Vagina (tissue), 2 donors: ENCODE measurements at regions not wholly inside any gene's neighbourhood (a gene's known extent, or its start where the extent isn't known, plus 50 kb on each side); places are given as distances from the start of the nearest gene placed in this dataset.

Source experiments
- DNase-seq, 2 donors: peaks; one replicate each; pipeline ENCODE4 v3.0.0-alpha.2; 2017; ENCODE audit errors: extremely low spot score in 2 of 2
- H3K27ac ChIP-seq: fragments of 200-600 bp; sonication (generic); one replicate; pipeline ENCODE4 v1.5.1; 2019
- H3K27me3 ChIP-seq: fragments of 200-600 bp; sonication (generic); one replicate; pipeline ENCODE4 v1.5.1; 2019
- H3K36me3 ChIP-seq, 2 donors: fragments of 200-600 bp; sonication (generic); one replicate each; pipeline ENCODE4 v1.5.1; 2017 to 2019
- H3K4me1 ChIP-seq: fragments of 200-600 bp; sonication (generic); one replicate; pipeline ENCODE4 v1.5.1; 2019
- H3K4me3 ChIP-seq, 2 donors: fragments of 200-600 bp; sonication (generic); 1 replicate in 1 of 2; 2 replicates in 1 of 2; pipeline ENCODE4 v1.5.1; 2016 to 2019
- H3K9me3 ChIP-seq: fragments of 200-600 bp; sonication (generic); one replicate; pipeline ENCODE4 v1.5.1; 2019
- POLR2A ChIP-seq, 2 donors: fragments of 450-650 bp; IDR thresholded peaks; one replicate each; pipeline ENCODE4 v1.6.1; 2017; ENCODE audit warnings: antibody characterized with exemption in 2 of 2, mild to moderate bottlenecking in 2 of 2, moderate library complexity in 2 of 2
- POLR2AphosphoS5 ChIP-seq, 2 donors: sonication (generic); formaldehyde crosslinking; IDR thresholded peaks; one replicate each; pipeline ENCODE4 v1.9.0; 2017; ENCODE audit warnings: antibody characterized with exemption in 2 of 2, mild to moderate bottlenecking in 2 of 2, low read depth in 1 of 2; ENCODE audit not compliant: insufficient read depth in 1 of 2
- intact Hi-C: fragments of 100-400 bp; cut with DNase I; formaldehyde crosslinking; loops from one replicate; pipeline ENCODE4 v1.15.1; 2023
- TF ChIP-seq, protein P1 (sequence below), 3 experiments: fragments of 450-650 bp in 2 of 3; fragments of 200-600 bp in 1 of 3; sonication (generic) in 1 of 3; IDR thresholded peaks; one replicate each; pipeline ENCODE4 v1.5.1; 2017 to 2019; ENCODE audit warnings: antibody characterized with exemption in 3 of 3, mild to moderate bottlenecking in 2 of 3, moderate library complexity in 2 of 3

DNA sequence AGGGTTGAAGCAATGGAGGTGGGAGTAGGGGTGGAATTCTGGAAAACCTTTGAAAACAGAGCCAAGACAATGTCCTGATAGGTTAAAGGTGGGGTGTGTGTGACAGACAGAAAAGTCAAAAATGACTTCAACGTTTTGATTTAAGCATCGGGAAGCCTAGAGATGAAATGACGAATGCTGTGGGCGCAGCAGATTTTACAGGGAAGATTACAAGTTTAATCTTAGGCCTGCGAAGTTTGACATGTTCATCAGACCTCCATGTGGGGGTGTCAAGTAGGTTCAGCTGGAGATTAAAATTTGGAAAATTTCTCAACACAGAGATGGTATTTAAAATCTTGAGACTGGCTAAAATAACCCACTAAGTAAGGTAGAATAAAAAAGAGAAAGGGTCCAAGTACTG is 453.3 kb downstream of the TXNL1 start:
- intact Hi-C loops = no loop called here
- H3K27me3 ChIP-seq = no peaks in the 10 kb centered on the region
- TF ChIP-seq POLR2A (IDR thresholded peaks at IDR 0.05) (no peak), POLR2AphosphoS5 (IDR thresholded peaks at IDR 0.05; ENCODE audit: insufficient read depth in 1 of 2, low read depth in 1 of 2) (no peak)
- TF ChIP-seq, protein P1, sequence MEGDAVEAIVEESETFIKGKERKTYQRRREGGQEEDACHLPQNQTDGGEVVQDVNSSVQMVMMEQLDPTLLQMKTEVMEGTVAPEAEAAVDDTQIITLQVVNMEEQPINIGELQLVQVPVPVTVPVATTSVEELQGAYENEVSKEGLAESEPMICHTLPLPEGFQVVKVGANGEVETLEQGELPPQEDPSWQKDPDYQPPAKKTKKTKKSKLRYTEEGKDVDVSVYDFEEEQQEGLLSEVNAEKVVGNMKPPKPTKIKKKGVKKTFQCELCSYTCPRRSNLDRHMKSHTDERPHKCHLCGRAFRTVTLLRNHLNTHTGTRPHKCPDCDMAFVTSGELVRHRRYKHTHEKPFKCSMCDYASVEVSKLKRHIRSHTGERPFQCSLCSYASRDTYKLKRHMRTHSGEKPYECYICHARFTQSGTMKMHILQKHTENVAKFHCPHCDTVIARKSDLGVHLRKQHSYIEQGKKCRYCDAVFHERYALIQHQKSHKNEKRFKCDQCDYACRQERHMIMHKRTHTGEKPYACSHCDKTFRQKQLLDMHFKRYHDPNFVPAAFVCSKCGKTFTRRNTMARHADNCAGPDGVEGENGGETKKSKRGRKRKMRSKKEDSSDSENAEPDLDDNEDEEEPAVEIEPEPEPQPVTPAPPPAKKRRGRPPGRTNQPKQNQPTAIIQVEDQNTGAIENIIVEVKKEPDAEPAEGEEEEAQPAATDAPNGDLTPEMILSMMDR (IDR thresholded peaks at IDR 0.05) = no peak
- H3K9me3 ChIP-seq = no peaks in the 10 kb centered on the region
- H3K4me1 ChIP-seq = no peaks in the 10 kb centered on the region
- H3K27ac ChIP-seq = no peak overlapping the region
- DNase-seq = no peak
- H3K4me3 ChIP-seq = no peak overlapping the region
- H3K36me3 ChIP-seq = no peaks in the 10 kb centered on the region

DNA sequence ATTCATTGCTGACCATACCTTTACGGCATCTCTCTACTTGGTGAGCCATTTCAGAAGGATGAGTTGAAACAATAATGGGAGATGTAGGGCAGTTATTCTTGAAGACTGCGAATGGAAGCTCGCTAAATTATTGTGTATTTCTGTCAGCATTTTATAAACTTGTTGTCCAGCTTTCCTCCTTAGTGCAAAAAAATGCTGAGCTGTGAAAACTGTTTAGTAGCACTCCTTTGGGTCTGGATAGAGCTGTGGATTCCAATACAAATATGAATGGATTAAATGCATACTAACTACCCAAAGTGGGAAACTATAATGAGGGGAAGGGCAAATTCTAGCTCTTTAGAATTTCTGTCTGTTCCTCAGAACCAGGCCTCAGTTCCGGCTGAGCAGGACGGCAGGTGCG is 461.6 kb downstream of the TXNL1 start:
- no peak for DNase-seq
- no peak for TF ChIP-seq POLR2AphosphoS5 (IDR thresholded peaks at IDR 0.05; ENCODE audit: insufficient read depth in 1 of 2, low read depth in 1 of 2)
- TF ChIP-seq, protein P1 (IDR thresholded peaks at IDR 0.05) = no peak
- Histone ChIP-seq H3K4me3 (no peak overlapping the region), H3K27ac (no peak overlapping the region), H3K27me3 (no peaks in the 10 kb centered on the region), H3K9me3 (no peaks in the 10 kb centered on the region), H3K4me1 (no peaks in the 10 kb centered on the region), H3K36me3 (no peaks in the 10 kb centered on the region)
- intact Hi-C loops = no loop called here

DNA sequence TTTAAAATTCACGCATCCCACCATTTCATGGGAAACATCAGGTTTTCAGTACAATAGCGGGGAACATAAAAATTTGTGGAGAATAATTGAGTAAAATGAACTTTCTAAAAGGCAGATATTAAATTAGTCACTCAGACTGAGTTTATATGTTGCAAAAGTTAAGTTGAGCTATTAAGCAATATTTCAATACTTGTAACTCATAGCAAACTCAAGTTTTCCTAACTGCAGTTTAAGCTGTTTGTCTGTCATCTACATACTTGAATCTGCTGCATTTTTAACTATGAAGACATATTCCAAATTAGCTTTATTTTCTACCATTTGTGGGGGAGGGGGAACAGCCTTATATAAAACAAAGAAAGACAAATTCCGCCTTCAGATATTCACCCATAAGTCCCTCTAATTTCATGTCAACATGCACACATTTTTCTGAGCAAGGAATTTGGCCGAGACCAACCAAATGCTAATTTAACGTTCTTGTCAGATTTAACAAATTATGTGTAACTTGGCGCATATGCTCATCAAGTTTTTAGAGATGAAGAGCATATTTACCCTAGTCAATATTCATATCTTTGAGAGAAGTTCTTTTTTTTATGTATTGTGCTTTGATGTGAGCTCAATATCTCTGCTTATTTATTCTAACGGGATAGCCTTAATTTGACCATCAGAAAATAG is 462.9 kb downstream of the TXNL1 start:
- Histone ChIP-seq H3K4me1 (no peaks in the 10 kb centered on the region), H3K9me3 (no peaks in the 10 kb centered on the region), H3K36me3 (no peaks in the 10 kb centered on the region), H3K27ac (no peak overlapping the region), H3K27me3 (no peaks in the 10 kb centered on the region), H3K4me3 (no peak overlapping the region)
- intact Hi-C loops = no loop called here
- DNase-seq = no peak
- TF ChIP-seq, protein P1 (IDR thresholded peaks at IDR 0.05) = no peak
- no peak for TF ChIP-seq POLR2AphosphoS5 (IDR thresholded peaks at IDR 0.05; ENCODE audit: insufficient read depth in 1 of 2, low read depth in 1 of 2)
- TF ChIP-seq POLR2A (IDR thresholded peaks at IDR 0.05) = no peak

DNA sequence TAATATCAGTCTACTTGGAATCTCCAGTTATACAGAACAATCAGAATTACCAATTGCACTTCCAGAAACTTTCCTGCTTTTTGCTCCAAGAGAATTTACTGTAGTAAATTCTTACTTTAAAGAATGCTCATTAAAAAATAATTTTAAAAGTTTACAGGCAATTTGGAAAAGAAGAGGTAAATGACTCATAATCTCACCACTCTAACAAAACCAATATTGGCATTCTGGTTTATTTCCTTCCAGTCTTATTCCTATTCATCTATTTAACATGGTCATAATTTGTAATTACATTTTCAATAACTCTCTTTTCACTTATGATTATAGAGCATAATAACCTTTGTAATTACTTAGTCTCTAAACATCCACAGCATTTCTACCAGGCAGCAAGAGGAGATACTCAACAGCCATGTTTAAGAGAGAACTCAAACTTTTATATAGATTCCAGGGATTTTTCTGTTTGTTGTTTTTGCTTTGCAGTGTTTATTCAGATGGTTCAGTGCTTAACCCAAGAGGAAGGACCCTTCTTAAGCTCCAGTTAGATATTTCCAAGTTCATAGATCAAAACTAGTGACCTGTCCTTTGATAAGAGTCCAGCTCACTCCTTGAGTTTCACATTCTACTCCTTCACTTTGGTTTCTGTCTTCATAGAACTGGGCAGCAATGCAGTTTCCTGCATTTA is 464.7 kb downstream of the TXNL1 start:
- no peaks in the 10 kb centered on the region for H3K9me3 ChIP-seq
- intact Hi-C loops = no loop called here
- H3K4me3 ChIP-seq = no peak overlapping the region
- no peaks in the 10 kb centered on the region for H3K27me3 ChIP-seq
- DNase-seq = no peak
- TF ChIP-seq POLR2AphosphoS5 (IDR thresholded peaks at IDR 0.05; ENCODE audit: insufficient read depth in 1 of 2, low read depth in 1 of 2) (no peak), POLR2A (IDR thresholded peaks at IDR 0.05) (no peak)
- TF ChIP-seq, protein P1 (IDR thresholded peaks at IDR 0.05) = no peak
- no peak overlapping the region for H3K27ac ChIP-seq
- no peaks in the 10 kb centered on the region for H3K36me3 ChIP-seq
- H3K4me1 ChIP-seq = peaks cover 4% of the 10 kb centered on the region

DNA sequence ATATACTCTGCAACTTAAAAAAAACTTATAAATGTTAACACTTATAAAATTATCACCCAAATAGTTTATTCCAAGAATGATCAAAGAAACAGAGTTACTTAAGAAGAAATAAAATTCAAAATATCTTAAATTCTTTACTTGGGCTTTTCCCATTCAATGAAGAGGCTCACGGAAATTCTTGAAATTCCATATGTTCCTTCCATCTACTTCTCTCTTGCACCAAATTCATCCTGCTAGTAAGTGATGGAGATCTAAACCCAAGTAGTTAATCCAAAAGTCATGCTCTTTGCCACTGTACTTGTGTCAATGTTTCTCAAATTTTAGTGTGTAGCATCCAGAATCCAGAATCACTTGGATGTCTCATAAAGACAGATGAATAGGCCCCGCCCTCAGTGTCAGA is 465.9 kb downstream of the TXNL1 start:
- no peak overlapping the region for H3K27ac ChIP-seq
- intact Hi-C loops = no loop called here
- no peak for TF ChIP-seq POLR2A (IDR thresholded peaks at IDR 0.05)
- no peak for TF ChIP-seq POLR2AphosphoS5 (IDR thresholded peaks at IDR 0.05; ENCODE audit: insufficient read depth in 1 of 2, low read depth in 1 of 2)
- TF ChIP-seq, protein P1 (IDR thresholded peaks at IDR 0.05) = no peak
- peaks cover 16% of the 10 kb centered on the region for H3K4me1 ChIP-seq
- H3K36me3 ChIP-seq = no peaks in the 10 kb centered on the region
- H3K4me3 ChIP-seq = no peak overlapping the region
- H3K9me3 ChIP-seq = no peaks in the 10 kb centered on the region
- H3K27me3 ChIP-seq = no peaks in the 10 kb centered on the region
- no peak for DNase-seq
